Upper lobe of left lung (tissue), 4 donors: ENCODE measurements at regions not wholly inside any gene's neighbourhood (a gene's known extent, or its start where the extent isn't known, plus 50 kb on each side); places are given as distances from the start of the nearest gene placed in this dataset.

Source experiments
- POLR2AphosphoS5 ChIP-seq, 2 donors: sonication (generic); formaldehyde crosslinking; IDR thresholded peaks; one replicate each; pipeline ENCODE4 v1.5.1; 2017; ENCODE audit warnings: antibody characterized with exemption in 2 of 2
- TF ChIP-seq, protein P1 (sequence below), 6 experiments: fragments of 450-650 bp in 4 of 6; fragments of 200-600 bp in 2 of 6; sonication (generic) in 2 of 6; IDR thresholded peaks; one replicate each; pipeline ENCODE4 v1.5.1; 2016 to 2019; ENCODE audit warnings: antibody characterized with exemption in 6 of 6

DNA sequence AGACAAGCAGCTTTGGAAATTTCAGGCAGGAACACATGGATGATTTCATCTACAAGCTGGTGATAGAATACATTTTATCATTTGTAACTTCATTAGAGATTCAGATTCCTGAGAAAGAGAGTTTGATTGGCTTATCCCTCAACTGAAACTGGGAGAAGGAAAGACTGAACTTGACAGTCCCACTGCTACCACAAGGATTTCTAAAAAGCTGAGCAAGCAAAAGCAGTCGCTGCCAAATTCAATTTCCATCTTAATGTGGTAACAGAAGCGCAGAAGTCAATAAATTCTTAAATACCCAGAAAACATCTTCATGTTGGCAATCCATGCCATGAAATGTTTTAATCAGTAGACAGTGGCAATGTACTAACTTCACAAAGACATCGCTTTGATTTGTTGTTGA is 172.1 kb upstream of the DACH1 start:
- no peak for TF ChIP-seq POLR2AphosphoS5 (IDR thresholded peaks at IDR 0.05)
- TF ChIP-seq, protein P1, sequence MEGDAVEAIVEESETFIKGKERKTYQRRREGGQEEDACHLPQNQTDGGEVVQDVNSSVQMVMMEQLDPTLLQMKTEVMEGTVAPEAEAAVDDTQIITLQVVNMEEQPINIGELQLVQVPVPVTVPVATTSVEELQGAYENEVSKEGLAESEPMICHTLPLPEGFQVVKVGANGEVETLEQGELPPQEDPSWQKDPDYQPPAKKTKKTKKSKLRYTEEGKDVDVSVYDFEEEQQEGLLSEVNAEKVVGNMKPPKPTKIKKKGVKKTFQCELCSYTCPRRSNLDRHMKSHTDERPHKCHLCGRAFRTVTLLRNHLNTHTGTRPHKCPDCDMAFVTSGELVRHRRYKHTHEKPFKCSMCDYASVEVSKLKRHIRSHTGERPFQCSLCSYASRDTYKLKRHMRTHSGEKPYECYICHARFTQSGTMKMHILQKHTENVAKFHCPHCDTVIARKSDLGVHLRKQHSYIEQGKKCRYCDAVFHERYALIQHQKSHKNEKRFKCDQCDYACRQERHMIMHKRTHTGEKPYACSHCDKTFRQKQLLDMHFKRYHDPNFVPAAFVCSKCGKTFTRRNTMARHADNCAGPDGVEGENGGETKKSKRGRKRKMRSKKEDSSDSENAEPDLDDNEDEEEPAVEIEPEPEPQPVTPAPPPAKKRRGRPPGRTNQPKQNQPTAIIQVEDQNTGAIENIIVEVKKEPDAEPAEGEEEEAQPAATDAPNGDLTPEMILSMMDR (IDR thresholded peaks at IDR 0.05): no peak
